B cell (primary cell): ENCODE measurements at regions not wholly inside any gene's neighbourhood (a gene's known extent, or its start where the extent isn't known, plus 50 kb on each side); places are given as distances from the start of the nearest gene placed in this dataset.

Source experiments
- ATAC-seq: fragments of 200-7000 bp; cut with Tn5 transposase; one replicate; pipeline ENCODE4 v1.10.0; 2021; ENCODE audit warnings: low read depth, mild to moderate bottlenecking, moderate number of reproducible peaks, moderate library complexity
- CTCF ChIA-PET: fragments of 350-600 bp; sonication (Branson Sonifier 250); formaldehyde crosslinking; loops from one replicate; lab custom pipeline; 2021; ENCODE audit warnings: antibody characterized with exemption, inconsistent platforms; lab: Charles Lee
- POLR2A ChIA-PET: fragments of 350-600 bp; sonication (Branson Sonifier 250); formaldehyde crosslinking; loops from one replicate; lab custom pipeline; 2021; ENCODE audit warnings: antibody characterized with exemption; lab: Charles Lee
- DNase-seq: peaks from one replicate; pipeline ENCODE4 v3.0.0; 2013
- H2AFZ ChIP-seq: 2 replicates; pipeline ENCODE4 v1.6.1; 2012; ENCODE audit warnings: mild to moderate bottlenecking, low read depth, low read length; ENCODE audit not compliant: insufficient read depth, poor library complexity, severe bottlenecking
- H3K27ac ChIP-seq, 2 donors: 1 replicate in 1 of 2; 2 replicates in 1 of 2; pipeline ENCODE4 v1.5.1; 2012 to 2013; ENCODE audit warnings: low read length in 2 of 2, mild to moderate bottlenecking in 2 of 2, moderate library complexity in 1 of 2
- H3K27me3 ChIP-seq, 4 experiments: fragments of 200-600 bp in 1 of 4; sonication (generic) in 1 of 4; replicated peaks in 1 of 4; 1 replicate in 2 of 4; 2 replicates in 2 of 4; pipeline versions ENCODE4 v1.6.1 to v1.7.0; 2013 to 2016; ENCODE audit warnings: low read length in 3 of 4, mild to moderate bottlenecking in 2 of 4, mixed read lengths in 1 of 4, moderate library complexity in 1 of 4; ENCODE audit not compliant: insufficient read depth in 4 of 4, control insufficient read depth in 3 of 4; ENCODE audit errors: control extremely low read depth in 1 of 4
- H3K36me3 ChIP-seq, 2 experiments: replicated peaks in 1 of 2; 1 replicate in 1 of 2; 2 replicates in 1 of 2; pipeline versions ENCODE4 v1.6.1 to v1.7.1; 2013; ENCODE audit warnings: low read length in 1 of 2; ENCODE audit not compliant: insufficient read depth in 2 of 2, control insufficient read depth in 1 of 2; ENCODE audit errors: control extremely low read depth in 1 of 2, extremely low read depth in 1 of 2
- H3K4me1 ChIP-seq, 2 donors: fragments of 200-600 bp in 1 of 2; sonication (generic) in 1 of 2; 1 replicate in 1 of 2; 2 replicates in 1 of 2; pipeline versions ENCODE4 v1.5.1 to v1.6.1; 2013 to 2017; ENCODE audit warnings: low read length in 2 of 2; ENCODE audit not compliant: control insufficient read depth in 2 of 2, insufficient read depth in 2 of 2
- H3K4me2 ChIP-seq: replicated peaks from 2 replicates; pipeline ENCODE3; 2012; ENCODE audit warnings: mild to moderate bottlenecking, low read depth, low read length; ENCODE audit not compliant: poor library complexity, severe bottlenecking
- H3K4me3 ChIP-seq, 5 experiments: fragments of 200-600 bp in 1 of 5; sonication (generic) in 1 of 5; 1 replicate in 3 of 5; 2 replicates in 2 of 5; pipeline versions ENCODE4 v1.5.1 to v1.7.0; 2011 to 2016; ENCODE audit warnings: low read length in 4 of 5, mild to moderate bottlenecking in 4 of 5, low read depth in 2 of 5, control low read depth in 1 of 5, moderate library complexity in 1 of 5; ENCODE audit not compliant: insufficient read depth in 1 of 5; ENCODE audit errors: control extremely low read depth in 1 of 5, extremely low read depth in 1 of 5
- H3K79me2 ChIP-seq: fragments of 200-600 bp; sonication (generic); one replicate; pipeline ENCODE4 v1.6.0; 2016; ENCODE audit warnings: low read length; ENCODE audit not compliant: control insufficient read depth, insufficient read depth
- H3K9ac ChIP-seq: fragments of 200-600 bp; sonication (generic); 2 replicates; pipeline ENCODE4 v1.6.1; 2017; ENCODE audit warnings: mild to moderate bottlenecking, low read length, moderate library complexity
- H3K9me3 ChIP-seq, 3 donors: one replicate each; pipeline versions ENCODE4 v1.6.1 to v1.7.1; 2013; ENCODE audit warnings: low read length in 2 of 3; ENCODE audit not compliant: control insufficient read depth in 2 of 3, insufficient read depth in 1 of 3; ENCODE audit errors: control extremely low read depth in 1 of 3
- H4K20me1 ChIP-seq: 2 replicates; pipeline ENCODE4 v1.6.0; 2012; ENCODE audit warnings: mild to moderate bottlenecking, low read length; ENCODE audit not compliant: insufficient read depth, control insufficient read depth, poor library complexity, severe bottlenecking
- H3K27ac Mint-ChIP-seq: one replicate; pipeline ENCODE4 v1.8.0; 2021; ENCODE audit warnings: mixed read lengths
- H3K27me3 Mint-ChIP-seq: one replicate; pipeline ENCODE4 v1.8.0; 2021; ENCODE audit warnings: mixed read lengths
- H3K4me1 Mint-ChIP-seq: one replicate; pipeline ENCODE4 v1.8.0; 2021; ENCODE audit warnings: mixed read lengths
- H3K4me3 Mint-ChIP-seq: one replicate; pipeline ENCODE4 v1.8.0; 2021; ENCODE audit warnings: mixed read lengths
- H3K9me3 Mint-ChIP-seq: one replicate; pipeline ENCODE4 v1.8.0; 2022; ENCODE audit warnings: mixed read lengths; ENCODE audit not compliant: insufficient read depth
- EZH2 ChIP-seq: IDR thresholded peaks from 2 replicates; pipeline ENCODE4 v1.6.1; 2012; ENCODE audit warnings: borderline replicate concordance, low read depth, mild to moderate bottlenecking, moderate library complexity, low read length; ENCODE audit not compliant: insufficient read depth, poor library complexity, severe bottlenecking
- WGBS: methylation state at CpG from one replicate; pipeline ENCODE4 v1.1.5; 2013; ENCODE audit warnings: missing lambda C conversion rate; ENCODE audit not compliant: insufficient coverage; 5-methylcytosine and 5-hydroxymethylcytosine counted together
- intact Hi-C: fragments of 100-400 bp; cut with micrococcal nuclease; formaldehyde crosslinking; loops from one replicate; pipeline ENCODE4 v1.10.0; 2022
- TF ChIP-seq, protein P1 (sequence below): fragments of 200-600 bp; IDR thresholded peaks from one replicate; pipeline ENCODE4 v1.8.0; 2022; ENCODE audit warnings: antibody characterized with exemption, mild to moderate bottlenecking

DNA sequence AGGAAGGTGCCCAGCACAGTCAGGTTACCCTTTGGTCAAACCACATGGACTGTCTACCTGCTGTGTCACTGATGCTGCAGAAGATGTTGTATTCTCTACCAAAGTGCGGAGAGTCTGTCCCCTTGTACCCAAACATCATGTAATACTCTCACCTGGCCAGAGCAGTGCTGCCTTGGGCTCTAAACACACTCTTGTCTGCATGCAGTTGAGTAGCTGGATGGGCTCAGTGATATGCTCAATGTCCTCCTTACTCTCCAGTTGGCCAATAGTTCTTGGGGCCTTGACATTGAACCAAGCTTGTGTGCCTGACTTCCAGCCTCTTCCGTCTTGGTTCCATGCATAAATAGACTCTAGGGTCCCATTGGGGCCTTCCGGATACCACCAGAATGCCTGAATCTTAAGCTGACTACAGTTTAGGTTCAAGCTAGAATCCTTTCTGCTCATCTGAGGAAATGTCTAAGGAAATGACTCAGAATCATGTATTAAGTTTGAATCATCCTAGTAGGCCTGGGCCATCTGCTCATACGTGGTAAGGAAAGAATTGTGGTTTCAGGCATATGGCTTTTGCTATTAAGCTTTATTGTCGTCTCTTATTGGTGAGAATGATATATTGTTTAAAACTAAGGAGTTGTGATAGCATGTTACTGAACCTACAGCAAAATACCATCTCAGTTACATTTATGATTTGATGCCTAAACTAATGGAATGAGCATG is 118.0 kb downstream of the OTUD1 start:
- H3K27ac ChIP-seq: no peak overlapping the region
- DNase-seq (no peak), ATAC-seq (no peak)
- TF ChIP-seq, protein P1, sequence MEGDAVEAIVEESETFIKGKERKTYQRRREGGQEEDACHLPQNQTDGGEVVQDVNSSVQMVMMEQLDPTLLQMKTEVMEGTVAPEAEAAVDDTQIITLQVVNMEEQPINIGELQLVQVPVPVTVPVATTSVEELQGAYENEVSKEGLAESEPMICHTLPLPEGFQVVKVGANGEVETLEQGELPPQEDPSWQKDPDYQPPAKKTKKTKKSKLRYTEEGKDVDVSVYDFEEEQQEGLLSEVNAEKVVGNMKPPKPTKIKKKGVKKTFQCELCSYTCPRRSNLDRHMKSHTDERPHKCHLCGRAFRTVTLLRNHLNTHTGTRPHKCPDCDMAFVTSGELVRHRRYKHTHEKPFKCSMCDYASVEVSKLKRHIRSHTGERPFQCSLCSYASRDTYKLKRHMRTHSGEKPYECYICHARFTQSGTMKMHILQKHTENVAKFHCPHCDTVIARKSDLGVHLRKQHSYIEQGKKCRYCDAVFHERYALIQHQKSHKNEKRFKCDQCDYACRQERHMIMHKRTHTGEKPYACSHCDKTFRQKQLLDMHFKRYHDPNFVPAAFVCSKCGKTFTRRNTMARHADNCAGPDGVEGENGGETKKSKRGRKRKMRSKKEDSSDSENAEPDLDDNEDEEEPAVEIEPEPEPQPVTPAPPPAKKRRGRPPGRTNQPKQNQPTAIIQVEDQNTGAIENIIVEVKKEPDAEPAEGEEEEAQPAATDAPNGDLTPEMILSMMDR: no peak
- TF ChIP-seq EZH2: no peak
- no peaks in the 10 kb centered on the region for H3K27me3 ChIP-seq
- no peaks in the 10 kb centered on the region for H3K9me3 ChIP-seq
- no peaks in the 10 kb centered on the region for H3K36me3 ChIP-seq
- H3K79me2 ChIP-seq: no peaks in the 10 kb centered on the region
- no peaks in the 10 kb centered on the region for H3K9me3 Mint-ChIP-seq
- H3K27me3 Mint-ChIP-seq: peaks cover 19% of the 10 kb centered on the region
- no peak overlapping the region for H3K4me2 ChIP-seq
- no peak overlapping the region for H3K4me3 Mint-ChIP-seq
- POLR2A ChIA-PET: no interaction called here
- no peaks in the 10 kb centered on the region for H4K20me1 ChIP-seq
- WGBS: 88% methylated on average over 3 of the region's 5 CpGs
- H3K4me1 ChIP-seq: no peaks in the 10 kb centered on the region
- H3K27ac Mint-ChIP-seq: no peak overlapping the region
- intact Hi-C loops: no loop called here
- H3K4me3 ChIP-seq: no peak overlapping the region
- no peaks in the 10 kb centered on the region for H3K4me1 Mint-ChIP-seq
- no peak overlapping the region for H3K9ac ChIP-seq
- CTCF ChIA-PET: interaction anchor here (0.8 kb wide), 1 partner anchor 25 kb away, joined by 3 read pairs; no protein-coding TSS in a partner anchor
- no peak overlapping the region for H2AFZ ChIP-seq

DNA sequence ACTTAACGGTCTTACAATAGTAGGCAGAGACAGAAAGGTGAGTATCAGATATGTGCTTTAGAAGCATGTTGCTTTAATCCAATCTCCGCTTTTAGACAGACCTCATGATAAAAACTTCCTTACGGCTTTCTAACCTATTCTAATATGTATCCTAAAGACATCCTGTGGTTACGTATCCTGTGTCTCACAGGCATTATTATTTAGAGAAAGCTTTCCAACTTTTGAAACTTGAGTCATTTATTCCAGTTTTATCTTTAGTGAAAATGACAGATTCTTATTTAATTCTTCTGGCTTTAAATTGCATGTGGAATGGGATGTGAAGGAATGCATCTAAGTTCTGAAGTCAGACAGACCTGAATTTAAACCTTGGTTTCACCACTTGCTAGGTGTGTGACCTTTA is 118.9 kb downstream of the OTUD1 start:
- Histone ChIP-seq H3K27me3 (no peaks in the 10 kb centered on the region), H2AFZ (no peak overlapping the region), H4K20me1 (no peaks in the 10 kb centered on the region), H3K36me3 (no peaks in the 10 kb centered on the region), H3K27ac (no peak overlapping the region), H3K9ac (no peak overlapping the region), H3K4me1 (no peaks in the 10 kb centered on the region), H3K9me3 (peaks cover 0 to 4% (median 0%) of the 10 kb centered on the region in 3 donors), H3K79me2 (no peaks in the 10 kb centered on the region), H3K4me2 (no peak overlapping the region), H3K4me3 (no peak overlapping the region)
- CTCF ChIA-PET: interaction anchor here (0.8 kb wide), 1 partner anchor 26 kb away, joined by 3 read pairs; no protein-coding TSS in a partner anchor
- Mint-ChIP-seq H3K27me3 (peaks cover 15% of the 10 kb centered on the region), H3K4me3 (no peak overlapping the region), H3K9me3 (peaks cover 2% of the 10 kb centered on the region), H3K27ac (no peak overlapping the region), H3K4me1 (no peaks in the 10 kb centered on the region)
- DNase-seq (no peak), ATAC-seq (no peak)
- no CpG with 5 or more reads among the region's 4 CpGs for WGBS
- TF ChIP-seq, protein P1: no peak
- TF ChIP-seq EZH2: no peak
- intact Hi-C loops: no loop called here
- POLR2A ChIA-PET: no interaction called here
